ENCODE measurements at regions not wholly inside any gene's neighbourhood (a gene's known extent, or its start where the extent isn't known, plus 50 kb on each side); places are given as distances from the start of the nearest gene placed in this dataset.
A peak's percentile ranks its signal among the peaks of the same experiment; 100 is the strongest.

GRCh38 chr1:55695552-55695951 is 480.4 kb upstream of the USP24 start:
- DNase-seq, result no peak

GRCh38 chr1:55695151-55695550 is 480.0 kb upstream of the USP24 start:
- no peak for DNase-seq

GRCh38 chr1:55694310-55694801 is 479.2 kb upstream of the USP24 start:
- no peak for DNase-seq

- DNase-seq, result no peak
These were observed 477.6 kb upstream of the USP24 start for GRCh38 chr1:55692726-55693125.

- no peak for DNase-seq
These were observed 475.2 kb upstream of the USP24 start for GRCh38 chr1:55690366-55690765.

- no peak for DNase-seq
These were observed 474.6 kb upstream of the USP24 start for GRCh38 chr1:55689800-55690199.

GRCh38 chr1:55685560-55685959 is 470.4 kb upstream of the USP24 start:
- no peak for DNase-seq

- DNase-seq, result no peak
These were observed 469.0 kb upstream of the USP24 start for GRCh38 chr1:55684131-55684650.

- peak; percentile 32 for DNase-seq
These were observed 467.0 kb upstream of the USP24 start for GRCh38 chr1:55682198-55682597.

GRCh38 chr1:55679971-55680370 is 464.8 kb upstream of the USP24 start:
- no peak for DNase-seq

GRCh38 chr1:55673416-55673815 is 458.3 kb upstream of the USP24 start:
- no peak for DNase-seq

- no peak for DNase-seq
These were observed 455.3 kb upstream of the USP24 start for GRCh38 chr1:55670331-55671082.

- DNase-seq, result no peak
These were observed 454.1 kb upstream of the USP24 start for GRCh38 chr1:55669293-55669692.

GRCh38 chr1:55662875-55663274 is 447.7 kb upstream of the USP24 start:
- DNase-seq, result no peak

GRCh38 chr1:55658917-55659316 is 443.8 kb upstream of the USP24 start:
- DNase-seq, result no peak

- no peak for DNase-seq
These were observed 439.6 kb upstream of the USP24 start for GRCh38 chr1:55654750-55655149.

GRCh38 chr1:55654171-55654570 is 439.0 kb upstream of the USP24 start:
- DNase-seq, result no peak

- no peak for DNase-seq
These were observed 435.3 kb upstream of the USP24 start for GRCh38 chr1:55650444-55650843.

- no peak for DNase-seq
These were observed 431.0 kb upstream of the USP24 start for GRCh38 chr1:55646181-55646580.

- DNase-seq, result no peak
These were observed 430.1 kb upstream of the USP24 start for GRCh38 chr1:55645270-55645669.

- DNase-seq, result no peak
These were observed 426.8 kb upstream of the USP24 start for GRCh38 chr1:55641947-55642346.

- DNase-seq, result no peak
These were observed 425.7 kb upstream of the USP24 start for GRCh38 chr1:55640708-55641473.

- no peak for DNase-seq
These were observed 424.4 kb upstream of the USP24 start for GRCh38 chr1:55639526-55639925.

GRCh38 chr1:55639051-55639450 is 423.9 kb upstream of the USP24 start:
- no peak for DNase-seq

Measured in NCI-H510A (cell line).